Nephron progenitor cell (in vitro differentiated cells): ENCODE measurements at regions not wholly inside any gene's neighbourhood (a gene's known extent, or its start where the extent isn't known, plus 50 kb on each side); places are given as distances from the start of the nearest gene placed in this dataset.

Experiments used
- DNase-seq: peaks from one replicate; pipeline ENCODE4 v3.0.0; 2021
- H3K27ac Mint-ChIP-seq: 2 replicates; pipeline ENCODE4 v1.8.0; 2021; ENCODE audit warnings: mild to moderate bottlenecking, moderate library complexity, mixed read lengths
- H3K27me3 Mint-ChIP-seq: 2 replicates; pipeline ENCODE4 v1.8.0; 2021; ENCODE audit warnings: mild to moderate bottlenecking, low read depth, mixed read lengths; ENCODE audit not compliant: poor library complexity
- H3K36me3 Mint-ChIP-seq: 2 replicates; pipeline ENCODE4 v1.8.0; 2021; ENCODE audit warnings: low read depth, mixed read lengths
- H3K4me1 Mint-ChIP-seq: 2 replicates; pipeline ENCODE4 v1.8.0; 2021; ENCODE audit warnings: mixed read lengths
- H3K4me3 Mint-ChIP-seq: 2 replicates; pipeline ENCODE4 v1.8.0; 2021; ENCODE audit warnings: mild to moderate bottlenecking, moderate library complexity, mixed read lengths
- H3K9me3 Mint-ChIP-seq: 2 replicates; pipeline ENCODE4 v1.8.0; 2021; ENCODE audit warnings: mild to moderate bottlenecking, moderate library complexity, mixed read lengths
- TF ChIP-seq, protein P1 (sequence below): fragments of 200-600 bp; sonication (generic); IDR thresholded peaks from 2 replicates; pipeline ENCODE4 v1.5.0; 2021; ENCODE audit warnings: antibody characterized with exemption

DNA sequence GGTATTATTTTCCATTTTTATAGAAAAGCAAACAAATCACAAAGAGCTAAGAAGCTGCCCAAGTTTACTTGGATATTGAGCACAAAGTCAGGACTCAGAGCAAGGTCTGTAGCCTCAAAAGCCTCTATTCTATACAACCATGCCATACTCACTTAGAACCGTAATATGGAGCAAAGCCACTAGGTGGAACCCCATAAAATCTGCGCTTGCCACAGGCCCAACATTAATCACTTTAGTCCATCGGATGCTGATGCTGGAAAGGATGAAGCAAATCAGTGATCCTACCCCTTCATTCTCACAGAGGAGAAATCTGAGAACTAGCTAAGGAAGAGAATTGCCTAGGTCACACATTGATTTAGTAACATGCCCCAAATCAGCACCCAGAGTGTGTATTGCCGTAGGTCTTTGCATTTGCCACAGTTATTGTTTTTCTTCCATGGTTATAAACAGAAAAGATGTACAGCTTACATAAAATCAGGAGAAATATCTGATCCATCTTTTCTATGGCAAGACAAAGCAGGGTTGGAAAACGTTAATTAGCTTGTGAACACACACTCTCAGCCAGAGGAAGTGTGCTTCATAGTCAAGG is 56.7 kb upstream of the RAB38 start:
- Mint-ChIP-seq H3K27ac (no peak overlapping the region), H3K27me3 (peaks cover 4% of the 10 kb centered on the region), H3K36me3 (peaks cover 17% of the 10 kb centered on the region), H3K4me3 (no peak overlapping the region), H3K4me1 (no peaks in the 10 kb centered on the region), H3K9me3 (peaks cover 31% of the 10 kb centered on the region)
- TF ChIP-seq, protein P1, sequence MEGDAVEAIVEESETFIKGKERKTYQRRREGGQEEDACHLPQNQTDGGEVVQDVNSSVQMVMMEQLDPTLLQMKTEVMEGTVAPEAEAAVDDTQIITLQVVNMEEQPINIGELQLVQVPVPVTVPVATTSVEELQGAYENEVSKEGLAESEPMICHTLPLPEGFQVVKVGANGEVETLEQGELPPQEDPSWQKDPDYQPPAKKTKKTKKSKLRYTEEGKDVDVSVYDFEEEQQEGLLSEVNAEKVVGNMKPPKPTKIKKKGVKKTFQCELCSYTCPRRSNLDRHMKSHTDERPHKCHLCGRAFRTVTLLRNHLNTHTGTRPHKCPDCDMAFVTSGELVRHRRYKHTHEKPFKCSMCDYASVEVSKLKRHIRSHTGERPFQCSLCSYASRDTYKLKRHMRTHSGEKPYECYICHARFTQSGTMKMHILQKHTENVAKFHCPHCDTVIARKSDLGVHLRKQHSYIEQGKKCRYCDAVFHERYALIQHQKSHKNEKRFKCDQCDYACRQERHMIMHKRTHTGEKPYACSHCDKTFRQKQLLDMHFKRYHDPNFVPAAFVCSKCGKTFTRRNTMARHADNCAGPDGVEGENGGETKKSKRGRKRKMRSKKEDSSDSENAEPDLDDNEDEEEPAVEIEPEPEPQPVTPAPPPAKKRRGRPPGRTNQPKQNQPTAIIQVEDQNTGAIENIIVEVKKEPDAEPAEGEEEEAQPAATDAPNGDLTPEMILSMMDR, result peak; percentile 45
- DNase-seq, result peak; percentile 5

DNA sequence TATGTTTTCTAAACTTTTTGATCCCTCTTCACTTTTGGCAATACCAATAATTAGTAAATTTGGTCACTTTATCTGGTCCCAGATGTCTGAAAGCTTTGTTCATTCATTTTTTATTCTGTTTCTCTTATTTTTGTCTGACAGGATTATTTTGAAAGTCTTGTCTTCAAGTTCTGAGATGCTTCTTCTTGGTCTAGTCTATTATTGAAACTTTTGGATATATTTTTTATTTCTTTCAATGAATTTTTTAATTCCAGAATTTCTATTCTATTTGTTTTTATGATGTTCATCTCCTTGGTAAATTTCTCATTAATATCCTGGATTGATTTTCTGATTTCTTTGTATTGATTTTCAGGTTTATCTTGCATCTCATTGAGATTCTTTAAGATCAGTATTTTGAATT is 54.1 kb upstream of the RAB38 start:
- no peak overlapping the region for H3K4me3 Mint-ChIP-seq
- H3K27ac Mint-ChIP-seq, result no peak overlapping the region
- TF ChIP-seq, protein P1, result no peak
- H3K36me3 Mint-ChIP-seq, result peaks cover 28% of the 10 kb centered on the region
- H3K9me3 Mint-ChIP-seq, result peaks cover 57% of the 10 kb centered on the region
- DNase-seq, result no peak
- no peaks in the 10 kb centered on the region for H3K27me3 Mint-ChIP-seq
- no peaks in the 10 kb centered on the region for H3K4me1 Mint-ChIP-seq
